ENCODE measurements at regions not wholly inside any gene's neighbourhood (a gene's known extent, or its start where the extent isn't known, plus 50 kb on each side); places are given as distances from the start of the nearest gene placed in this dataset.

GRCh38 chr4:138675685-138676084 is 339.9 kb upstream of the NOCT start:
- TF ChIP-seq POLR2A (IDR thresholded peaks at IDR 0.05) (no peak), CTCF (IDR thresholded peaks at IDR 0.05) (no peak)
